ENCODE measurements at regions not wholly inside any gene's neighbourhood (a gene's known extent, or its start where the extent isn't known, plus 50 kb on each side); places are given as distances from the start of the nearest gene placed in this dataset.

DNA sequence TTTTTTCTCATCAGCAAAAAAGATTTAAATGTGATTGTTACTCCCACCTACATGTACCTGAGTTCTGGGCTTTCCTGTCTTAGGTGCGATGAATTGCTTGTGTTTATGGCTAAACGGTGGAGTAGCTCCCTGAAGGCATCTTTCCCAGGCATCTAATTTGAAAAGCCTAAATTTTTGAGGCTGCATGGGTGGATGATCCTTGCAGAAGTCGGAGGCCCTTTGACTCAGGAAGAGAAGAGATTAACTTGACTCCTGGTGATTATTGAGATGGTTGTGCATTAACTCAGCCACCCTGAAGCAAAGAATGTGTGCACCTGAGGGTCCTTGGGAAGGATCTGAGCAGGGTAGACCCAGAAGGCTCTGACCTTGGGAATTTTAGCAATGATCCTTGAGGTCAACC, 155.6 kb upstream of the SEMA3C start:
- no peak for TF ChIP-seq HDAC6 (IDR thresholded peaks at IDR 0.05; ENCODE audit: low read depth, low read length)
- TF ChIP-seq, protein P1, sequence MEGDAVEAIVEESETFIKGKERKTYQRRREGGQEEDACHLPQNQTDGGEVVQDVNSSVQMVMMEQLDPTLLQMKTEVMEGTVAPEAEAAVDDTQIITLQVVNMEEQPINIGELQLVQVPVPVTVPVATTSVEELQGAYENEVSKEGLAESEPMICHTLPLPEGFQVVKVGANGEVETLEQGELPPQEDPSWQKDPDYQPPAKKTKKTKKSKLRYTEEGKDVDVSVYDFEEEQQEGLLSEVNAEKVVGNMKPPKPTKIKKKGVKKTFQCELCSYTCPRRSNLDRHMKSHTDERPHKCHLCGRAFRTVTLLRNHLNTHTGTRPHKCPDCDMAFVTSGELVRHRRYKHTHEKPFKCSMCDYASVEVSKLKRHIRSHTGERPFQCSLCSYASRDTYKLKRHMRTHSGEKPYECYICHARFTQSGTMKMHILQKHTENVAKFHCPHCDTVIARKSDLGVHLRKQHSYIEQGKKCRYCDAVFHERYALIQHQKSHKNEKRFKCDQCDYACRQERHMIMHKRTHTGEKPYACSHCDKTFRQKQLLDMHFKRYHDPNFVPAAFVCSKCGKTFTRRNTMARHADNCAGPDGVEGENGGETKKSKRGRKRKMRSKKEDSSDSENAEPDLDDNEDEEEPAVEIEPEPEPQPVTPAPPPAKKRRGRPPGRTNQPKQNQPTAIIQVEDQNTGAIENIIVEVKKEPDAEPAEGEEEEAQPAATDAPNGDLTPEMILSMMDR (IDR thresholded peaks at IDR 0.05; ENCODE audit: control extremely low read depth in 1 of 3, insufficient read depth in 1 of 3, low read depth in 1 of 3, low read length in 3 of 3), result no peak
- no peak for TF ChIP-seq EZH2 (IDR thresholded peaks at IDR 0.05; ENCODE audit: low read depth, low read length, severe bottlenecking)
